ENCODE measurements at regions not wholly inside any gene's neighbourhood (a gene's known extent, or its start where the extent isn't known, plus 50 kb on each side); places are given as distances from the start of the nearest gene placed in this dataset.

DNA sequence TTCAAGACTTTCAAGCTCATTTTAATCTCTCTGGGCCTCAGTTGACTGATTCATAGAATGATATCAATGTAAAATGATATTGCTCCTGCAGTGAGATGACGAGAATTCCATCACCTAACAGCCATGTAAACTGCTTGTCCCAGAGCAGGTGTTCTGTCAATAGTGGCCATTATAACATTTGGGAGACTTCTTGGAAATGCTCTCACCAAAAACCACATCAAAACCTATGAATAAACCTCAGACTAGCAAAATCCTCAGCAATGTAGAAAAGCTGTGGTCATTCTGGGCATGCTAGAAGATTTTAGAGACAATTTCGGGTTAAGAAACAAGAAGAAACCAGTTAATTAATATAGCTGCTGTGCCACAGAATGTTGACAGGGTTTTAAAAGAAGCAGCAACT lies 225.4 kb downstream of the FRK start:
- TF ChIP-seq, protein P1, sequence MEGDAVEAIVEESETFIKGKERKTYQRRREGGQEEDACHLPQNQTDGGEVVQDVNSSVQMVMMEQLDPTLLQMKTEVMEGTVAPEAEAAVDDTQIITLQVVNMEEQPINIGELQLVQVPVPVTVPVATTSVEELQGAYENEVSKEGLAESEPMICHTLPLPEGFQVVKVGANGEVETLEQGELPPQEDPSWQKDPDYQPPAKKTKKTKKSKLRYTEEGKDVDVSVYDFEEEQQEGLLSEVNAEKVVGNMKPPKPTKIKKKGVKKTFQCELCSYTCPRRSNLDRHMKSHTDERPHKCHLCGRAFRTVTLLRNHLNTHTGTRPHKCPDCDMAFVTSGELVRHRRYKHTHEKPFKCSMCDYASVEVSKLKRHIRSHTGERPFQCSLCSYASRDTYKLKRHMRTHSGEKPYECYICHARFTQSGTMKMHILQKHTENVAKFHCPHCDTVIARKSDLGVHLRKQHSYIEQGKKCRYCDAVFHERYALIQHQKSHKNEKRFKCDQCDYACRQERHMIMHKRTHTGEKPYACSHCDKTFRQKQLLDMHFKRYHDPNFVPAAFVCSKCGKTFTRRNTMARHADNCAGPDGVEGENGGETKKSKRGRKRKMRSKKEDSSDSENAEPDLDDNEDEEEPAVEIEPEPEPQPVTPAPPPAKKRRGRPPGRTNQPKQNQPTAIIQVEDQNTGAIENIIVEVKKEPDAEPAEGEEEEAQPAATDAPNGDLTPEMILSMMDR (IDR thresholded peaks at IDR 0.05; ENCODE audit: low read depth, low read length) = no peak
- TF ChIP-seq POLR2A (IDR thresholded peaks at IDR 0.05; ENCODE audit: extremely low read depth, insufficient read length) = no peak

All from NB4 (cell line).